ENCODE measurements at regions not wholly inside any gene's neighbourhood (a gene's known extent, or its start where the extent isn't known, plus 50 kb on each side); places are given as distances from the start of the nearest gene placed in this dataset.
A peak's percentile ranks its signal among the peaks of the same experiment; 100 is the strongest.

DNA sequence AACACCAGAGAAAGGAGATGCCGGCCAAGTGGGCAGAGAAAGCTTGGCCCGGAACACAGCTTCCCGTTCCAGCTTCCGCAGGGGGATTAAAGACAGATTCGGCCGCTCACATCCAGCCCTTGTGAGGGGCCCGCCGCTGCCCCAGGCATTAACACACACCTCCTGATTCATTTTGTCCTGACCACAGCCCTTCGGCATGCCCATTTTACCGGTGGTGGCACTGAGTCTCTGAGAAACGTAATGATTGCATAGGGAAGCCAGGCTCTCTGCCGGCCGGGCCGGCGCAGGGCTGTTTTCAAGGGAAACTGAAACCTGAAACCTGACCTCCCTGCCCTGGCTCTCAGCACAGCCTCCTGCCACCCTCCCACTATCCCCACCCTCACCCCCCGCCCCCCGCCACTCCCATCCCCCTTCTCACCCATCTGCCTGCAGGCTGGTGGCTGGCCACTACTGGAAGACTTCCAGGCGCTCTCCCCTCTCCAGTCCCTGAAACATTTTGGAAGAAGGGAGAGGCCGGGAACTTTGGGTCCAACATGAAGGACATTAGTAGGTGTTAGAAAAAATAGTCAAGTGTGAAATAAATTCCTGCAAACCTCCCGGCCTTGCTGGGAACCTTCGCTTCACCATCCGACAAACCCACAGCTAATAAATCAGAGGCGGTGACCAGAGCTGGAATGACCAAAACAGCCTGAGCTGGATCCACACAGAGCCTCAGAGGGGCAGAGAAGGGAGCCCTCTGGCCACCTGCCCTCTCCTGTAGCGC, 83.5 kb upstream of the CUX1 start:
- DNase-seq (ENCODE audit: low read depth, low spot score), result peak; percentile 18
- H3K27ac ChIP-seq (ENCODE audit: insufficient read depth, low read depth, low read length), result no peak overlapping the region

More for the DNA sequence above, 83.5 kb upstream of the CUX1 start:
- H3K4me3 ChIP-seq (replicated peaks in 1 of 3; ENCODE audit: insufficient read depth in 1 of 3, low read depth in 1 of 3, low read length in 3 of 3), result peak overlapping the region; percentile 7 to 50 (median 33)
- BruUV-seq (replicated peaks), result no TSS peak
- dilution Hi-C loops (cut with MboI; ENCODE audit: extremely low pct_ligation_motif_present, low sequenced_read_pairs), result no loop called here
- TF ChIP-seq FOS (IDR thresholded peaks at IDR 0.05; ENCODE audit: borderline replicate concordance, insufficient read depth, low read length), result no peak
- no peak for TF ChIP-seq EZH2 (IDR thresholded peaks at IDR 0.05; ENCODE audit: borderline replicate concordance, low read depth, low read length, severe bottlenecking)
- TF ChIP-seq, protein P1, sequence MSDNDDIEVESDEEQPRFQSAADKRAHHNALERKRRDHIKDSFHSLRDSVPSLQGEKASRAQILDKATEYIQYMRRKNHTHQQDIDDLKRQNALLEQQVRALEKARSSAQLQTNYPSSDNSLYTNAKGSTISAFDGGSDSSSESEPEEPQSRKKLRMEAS (IDR thresholded peaks at IDR 0.05; ENCODE audit: insufficient read depth, insufficient read length), result no peak
- TF ChIP-seq POLR2A (IDR thresholded peaks at IDR 0.05; ENCODE audit: low read depth, low read length), result no peak
- TF ChIP-seq MYC (IDR thresholded peaks at IDR 0.05; ENCODE audit: low read depth, low read length), result no peak
- TF ChIP-seq POLR2AphosphoS5 (IDR thresholded peaks at IDR 0.05; ENCODE audit: insufficient read depth, low read depth, low read length), result no peak
- no peak for TF ChIP-seq GATA2 (IDR thresholded peaks at IDR 0.05; ENCODE audit: insufficient read depth, insufficient read length, low read depth, low read length)
- no peak for TF ChIP-seq JUN (IDR thresholded peaks at IDR 0.05; ENCODE audit: borderline replicate concordance, insufficient read depth, insufficient read length, low read depth)
- TF ChIP-seq, protein P2, sequence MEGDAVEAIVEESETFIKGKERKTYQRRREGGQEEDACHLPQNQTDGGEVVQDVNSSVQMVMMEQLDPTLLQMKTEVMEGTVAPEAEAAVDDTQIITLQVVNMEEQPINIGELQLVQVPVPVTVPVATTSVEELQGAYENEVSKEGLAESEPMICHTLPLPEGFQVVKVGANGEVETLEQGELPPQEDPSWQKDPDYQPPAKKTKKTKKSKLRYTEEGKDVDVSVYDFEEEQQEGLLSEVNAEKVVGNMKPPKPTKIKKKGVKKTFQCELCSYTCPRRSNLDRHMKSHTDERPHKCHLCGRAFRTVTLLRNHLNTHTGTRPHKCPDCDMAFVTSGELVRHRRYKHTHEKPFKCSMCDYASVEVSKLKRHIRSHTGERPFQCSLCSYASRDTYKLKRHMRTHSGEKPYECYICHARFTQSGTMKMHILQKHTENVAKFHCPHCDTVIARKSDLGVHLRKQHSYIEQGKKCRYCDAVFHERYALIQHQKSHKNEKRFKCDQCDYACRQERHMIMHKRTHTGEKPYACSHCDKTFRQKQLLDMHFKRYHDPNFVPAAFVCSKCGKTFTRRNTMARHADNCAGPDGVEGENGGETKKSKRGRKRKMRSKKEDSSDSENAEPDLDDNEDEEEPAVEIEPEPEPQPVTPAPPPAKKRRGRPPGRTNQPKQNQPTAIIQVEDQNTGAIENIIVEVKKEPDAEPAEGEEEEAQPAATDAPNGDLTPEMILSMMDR (IDR thresholded peaks at IDR 0.05; ENCODE audit: extremely low read depth in 1 of 2, insufficient read depth in 1 of 2, low read depth in 1 of 2, low read length in 2 of 2), result no peak
- ChIA-PET POLR2A (interaction anchor here (0.7 kb wide), 1 partner anchor 29 kb away, joined by 3 read pairs; no protein-coding TSS in a partner anchor), CTCF (interaction anchor here (0.7 to 2.1 kb wide), 7 partner anchors 9 to 421 kb away, joined by 3 to 10 read pairs (median 3); no protein-coding TSS in a partner anchor)
- H3K27me3 ChIP-seq (ENCODE audit: control insufficient read depth in 2 of 2, insufficient read depth in 2 of 2, low read length in 2 of 2), result no peaks in the 10 kb centered on the region
- H3K4me1 ChIP-seq (ENCODE audit: control insufficient read depth, extremely low read depth, insufficient read depth, low read length), result peaks cover 4% of the 10 kb centered on the region
- H2AFZ ChIP-seq (ENCODE audit: low read depth, low read length), result peak overlapping the region; percentile 95
- no peak overlapping the region for H3K9ac ChIP-seq (replicated peaks; ENCODE audit: extremely low read depth, insufficient read depth, low read length)
- no peaks in the 10 kb centered on the region for H3K79me2 ChIP-seq (ENCODE audit: control insufficient read depth, insufficient read depth, low read length)
- no peaks in the 10 kb centered on the region for H4K20me1 ChIP-seq (replicated peaks; ENCODE audit: control insufficient read depth, extremely low read depth, insufficient read depth, low read length)
- no peaks in the 10 kb centered on the region for H3K36me3 ChIP-seq (ENCODE audit: control insufficient read depth in 2 of 2, extremely low read depth in 1 of 2, insufficient read depth in 2 of 2, low read length in 2 of 2)
- intact Hi-C loops (cut with micrococcal nuclease), result loop anchor here (10.0 kb wide), 1 partner anchor 559 kb away; no protein-coding TSS in a partner anchor
- no peaks in the 10 kb centered on the region for H3K9me1 ChIP-seq (replicated peaks; ENCODE audit: control insufficient read depth, extremely low read depth, insufficient read depth, low read length)
- H3K9me3 ChIP-seq (replicated peaks; ENCODE audit: control insufficient read depth, insufficient read depth, low read length), result no peaks in the 10 kb centered on the region
- FAIRE-seq, result peak; percentile 21
- H3K4me2 ChIP-seq (ENCODE audit: insufficient read depth, low read length), result peak overlapping the region; percentile 86
